DND-41 (cell line): ENCODE measurements at regions not wholly inside any gene's neighbourhood (a gene's known extent, or its start where the extent isn't known, plus 50 kb on each side); places are given as distances from the start of the nearest gene placed in this dataset.

ENCODE experiments used
- ATAC-seq: fragments of 200-7000 bp; cut with Tn5 transposase; 3 replicates; pipeline ENCODE4 v1.9.1; 2021; ENCODE audit warnings: low read depth; ENCODE audit not compliant: insufficient read depth
- DNase-seq: peaks from one replicate; pipeline ENCODE4 v3.0.0-alpha.2; 2020
- H2AFZ ChIP-seq: 2 replicates; pipeline ENCODE4 v1.6.0; 2012; ENCODE audit warnings: low read depth, low read length
- H3K27ac ChIP-seq: 2 replicates; pipeline ENCODE4 v1.5.1; 2012; ENCODE audit warnings: low read length, inconsistent platforms
- H3K27me3 ChIP-seq: fragments of 200-600 bp; sonication (generic); 2 replicates; pipeline ENCODE4 v1.6.0; 2012; ENCODE audit warnings: low read length, mild to moderate bottlenecking, inconsistent platforms; ENCODE audit not compliant: insufficient read depth, poor library complexity
- H3K36me3 ChIP-seq: 2 replicates; pipeline ENCODE4 v1.5.1; 2012; ENCODE audit warnings: low read length, inconsistent platforms; ENCODE audit not compliant: insufficient read depth
- H3K4me1 ChIP-seq: 2 replicates; pipeline ENCODE4 v1.5.1; 2012; ENCODE audit warnings: mild to moderate bottlenecking, low read length; ENCODE audit not compliant: insufficient read depth
- H3K4me2 ChIP-seq: 2 replicates; pipeline ENCODE4 v1.6.0; 2012; ENCODE audit warnings: mild to moderate bottlenecking, moderate library complexity, low read length, inconsistent platforms; ENCODE audit not compliant: insufficient read depth
- H3K4me3 ChIP-seq, 2 experiments: fragments of 200-600 bp in 1 of 2; shearing (Covaris generic) in 1 of 2; 2 replicates each; pipeline ENCODE4 v1.5.1; 2012 to 2016; ENCODE audit warnings: inconsistent platforms in 2 of 2, low read length in 2 of 2, mild to moderate bottlenecking in 2 of 2, low read depth in 1 of 2, moderate library complexity in 1 of 2
- H3K79me2 ChIP-seq: 2 replicates; pipeline ENCODE4 v1.6.0; 2012; ENCODE audit warnings: low read length, inconsistent platforms; ENCODE audit not compliant: insufficient read depth
- H3K9ac ChIP-seq: 2 replicates; pipeline ENCODE4 v1.6.0; 2012; ENCODE audit warnings: low read depth, mild to moderate bottlenecking, inconsistent platforms, low read length, moderate library complexity
- H3K9me3 ChIP-seq: 2 replicates; pipeline ENCODE4 v1.5.1; 2012; ENCODE audit warnings: low read length, moderate library complexity, mild to moderate bottlenecking, inconsistent platforms; ENCODE audit not compliant: insufficient read depth, severe bottlenecking
- H4K20me1 ChIP-seq: 2 replicates; pipeline ENCODE4 v1.6.0; 2012; ENCODE audit warnings: low read length; ENCODE audit not compliant: insufficient read depth
- EZH2 ChIP-seq: IDR thresholded peaks from 3 replicates; pipeline ENCODE4 v1.6.1; 2012; ENCODE audit warnings: borderline replicate concordance, low read depth, mild to moderate bottlenecking, moderate library complexity, low read length, inconsistent platforms; ENCODE audit not compliant: severe bottlenecking
- TF ChIP-seq, protein P1 (sequence below): IDR thresholded peaks from 2 replicates; pipeline ENCODE4 v1.5.1; 2012; ENCODE audit warnings: borderline replicate concordance, low read length, moderate library complexity, mild to moderate bottlenecking; ENCODE audit not compliant: poor library complexity, severe bottlenecking; ENCODE audit errors: extremely low read depth

DNA sequence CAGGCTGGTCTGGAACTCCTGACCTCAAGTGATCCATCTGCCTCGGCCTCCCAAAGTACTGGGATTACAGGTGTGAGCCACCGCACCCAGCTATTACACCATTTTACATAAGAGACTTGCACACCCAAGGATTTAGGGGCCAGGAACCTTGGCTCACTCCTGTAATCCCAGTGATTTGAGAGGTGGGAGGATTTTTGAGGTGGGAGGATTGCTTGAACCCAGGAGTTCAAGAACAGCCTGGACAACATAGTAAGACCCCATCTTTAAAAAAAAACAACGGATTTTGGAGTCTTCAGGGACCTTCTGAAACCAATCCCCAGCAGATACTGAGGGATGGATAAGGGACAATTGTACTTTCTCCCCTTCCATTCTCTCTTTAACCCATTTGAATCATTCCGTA is 55.3 kb upstream of the PIM1 start:
- H4K20me1 ChIP-seq, result no peaks in the 10 kb centered on the region
- no peak overlapping the region for H3K9ac ChIP-seq
- H3K4me2 ChIP-seq, result no peak overlapping the region
- TF ChIP-seq EZH2, result no peak
- TF ChIP-seq, protein P1, sequence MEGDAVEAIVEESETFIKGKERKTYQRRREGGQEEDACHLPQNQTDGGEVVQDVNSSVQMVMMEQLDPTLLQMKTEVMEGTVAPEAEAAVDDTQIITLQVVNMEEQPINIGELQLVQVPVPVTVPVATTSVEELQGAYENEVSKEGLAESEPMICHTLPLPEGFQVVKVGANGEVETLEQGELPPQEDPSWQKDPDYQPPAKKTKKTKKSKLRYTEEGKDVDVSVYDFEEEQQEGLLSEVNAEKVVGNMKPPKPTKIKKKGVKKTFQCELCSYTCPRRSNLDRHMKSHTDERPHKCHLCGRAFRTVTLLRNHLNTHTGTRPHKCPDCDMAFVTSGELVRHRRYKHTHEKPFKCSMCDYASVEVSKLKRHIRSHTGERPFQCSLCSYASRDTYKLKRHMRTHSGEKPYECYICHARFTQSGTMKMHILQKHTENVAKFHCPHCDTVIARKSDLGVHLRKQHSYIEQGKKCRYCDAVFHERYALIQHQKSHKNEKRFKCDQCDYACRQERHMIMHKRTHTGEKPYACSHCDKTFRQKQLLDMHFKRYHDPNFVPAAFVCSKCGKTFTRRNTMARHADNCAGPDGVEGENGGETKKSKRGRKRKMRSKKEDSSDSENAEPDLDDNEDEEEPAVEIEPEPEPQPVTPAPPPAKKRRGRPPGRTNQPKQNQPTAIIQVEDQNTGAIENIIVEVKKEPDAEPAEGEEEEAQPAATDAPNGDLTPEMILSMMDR, result no peak
- DNase-seq (no peak), ATAC-seq (no peak)
- H3K27me3 ChIP-seq, result no peaks in the 10 kb centered on the region
- H3K9me3 ChIP-seq, result no peaks in the 10 kb centered on the region
- no peak overlapping the region for H3K27ac ChIP-seq
- H2AFZ ChIP-seq, result no peak overlapping the region
- no peak overlapping the region for H3K4me3 ChIP-seq
- no peaks in the 10 kb centered on the region for H3K4me1 ChIP-seq
- no peaks in the 10 kb centered on the region for H3K36me3 ChIP-seq
- H3K79me2 ChIP-seq, result no peaks in the 10 kb centered on the region

DNA sequence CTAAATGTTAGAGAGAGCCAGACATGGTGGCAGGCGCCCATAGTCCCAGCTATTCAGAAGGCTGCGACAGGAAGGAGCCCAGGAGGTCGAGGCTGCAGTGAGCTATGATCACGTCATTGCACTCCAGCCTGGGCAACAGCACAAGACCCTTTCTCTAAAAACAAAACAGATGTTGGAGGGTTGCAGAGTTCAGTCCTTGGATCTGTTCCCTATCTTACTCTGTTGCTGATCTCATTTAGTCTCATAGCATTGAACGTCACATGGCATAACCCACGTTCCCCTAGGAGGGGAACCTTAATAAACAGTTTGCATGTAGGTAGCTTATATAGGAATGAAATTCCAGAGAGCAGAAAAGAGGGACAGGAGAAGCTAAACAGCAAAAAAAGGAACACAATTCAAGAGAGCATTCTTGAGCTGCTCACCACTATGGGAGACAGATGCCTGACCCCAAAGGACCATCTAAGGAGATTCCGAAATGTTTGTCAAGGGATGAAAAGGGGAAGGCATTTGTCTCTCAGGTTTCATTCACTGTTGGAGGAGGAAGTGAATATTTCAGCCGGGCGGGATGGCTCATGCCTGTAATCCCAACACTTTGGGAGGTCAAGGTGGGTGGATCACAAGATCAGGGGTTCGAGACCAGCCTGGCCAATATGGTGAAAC is 54.6 kb upstream of the PIM1 start:
- no peaks in the 10 kb centered on the region for H3K4me1 ChIP-seq
- ATAC-seq, result no peak
- TF ChIP-seq, protein P1, result no peak
- no peak for TF ChIP-seq EZH2
- no peak overlapping the region for H3K4me2 ChIP-seq
- no peak for DNase-seq
- H4K20me1 ChIP-seq, result no peaks in the 10 kb centered on the region
- no peak overlapping the region for H3K4me3 ChIP-seq
- H3K27ac ChIP-seq, result no peak overlapping the region
- H3K36me3 ChIP-seq, result no peaks in the 10 kb centered on the region
- no peaks in the 10 kb centered on the region for H3K9me3 ChIP-seq
- no peaks in the 10 kb centered on the region for H3K27me3 ChIP-seq
- H2AFZ ChIP-seq, result no peak overlapping the region
- no peaks in the 10 kb centered on the region for H3K79me2 ChIP-seq
- no peak overlapping the region for H3K9ac ChIP-seq

DNA sequence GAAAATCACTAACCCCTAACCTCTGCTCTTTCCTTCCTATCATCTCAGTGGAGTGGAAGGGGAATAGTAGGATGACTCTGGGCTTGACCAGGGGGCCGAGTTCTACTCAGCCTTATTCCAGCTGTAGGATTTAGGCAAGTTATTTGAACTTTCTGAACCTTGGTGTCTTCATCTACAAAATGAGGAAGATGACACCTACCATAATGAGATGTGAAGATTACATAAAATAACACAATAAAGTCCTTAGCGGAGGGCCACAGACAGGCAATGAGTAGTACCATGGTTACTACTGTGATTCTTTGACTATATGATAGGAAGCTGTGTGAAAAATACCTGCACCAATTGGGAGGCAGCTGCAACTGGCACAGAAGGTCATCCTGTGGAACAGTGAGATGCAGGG is 53.6 kb upstream of the PIM1 start:
- ATAC-seq (no peak), DNase-seq (no peak)
- no peak overlapping the region for H3K4me3 ChIP-seq
- H3K4me1 ChIP-seq, result no peaks in the 10 kb centered on the region
- H3K27me3 ChIP-seq, result no peaks in the 10 kb centered on the region
- H3K27ac ChIP-seq, result no peak overlapping the region
- no peak for TF ChIP-seq EZH2
- TF ChIP-seq, protein P1, result no peak
- no peak overlapping the region for H3K9ac ChIP-seq
- no peaks in the 10 kb centered on the region for H3K36me3 ChIP-seq
- H3K4me2 ChIP-seq, result no peak overlapping the region
- no peaks in the 10 kb centered on the region for H4K20me1 ChIP-seq
- no peak overlapping the region for H2AFZ ChIP-seq
- no peaks in the 10 kb centered on the region for H3K79me2 ChIP-seq
- no peaks in the 10 kb centered on the region for H3K9me3 ChIP-seq

- H4K20me1 ChIP-seq, result no peaks in the 10 kb centered on the region
- no peaks in the 10 kb centered on the region for H3K79me2 ChIP-seq
- DNase-seq, result no peak
- no peaks in the 10 kb centered on the region for H3K27me3 ChIP-seq
- H3K9me3 ChIP-seq, result no peaks in the 10 kb centered on the region
- no peak for ATAC-seq
- no peak overlapping the region for H3K4me2 ChIP-seq
- H3K27ac ChIP-seq, result no peak overlapping the region
- TF ChIP-seq EZH2, result no peak
- TF ChIP-seq, protein P1, result no peak
- no peak overlapping the region for H3K9ac ChIP-seq
- H3K4me3 ChIP-seq, result no peak overlapping the region
- H3K36me3 ChIP-seq, result no peaks in the 10 kb centered on the region
- no peaks in the 10 kb centered on the region for H3K4me1 ChIP-seq
- H2AFZ ChIP-seq, result no peak overlapping the region
Observed at GRCh38 chr6:37119387-37119886, 50.5 kb upstream of the PIM1 start.
